LoVo (cell line): ENCODE measurements at regions not wholly inside any gene's neighbourhood (a gene's known extent, or its start where the extent isn't known, plus 50 kb on each side); places are given as distances from the start of the nearest gene placed in this dataset.

Experiments used
- DNase-seq: peaks from one replicate; pipeline ENCODE4 v3.0.0-alpha.2; 2016; ENCODE audit warnings: low spot score

DNA sequence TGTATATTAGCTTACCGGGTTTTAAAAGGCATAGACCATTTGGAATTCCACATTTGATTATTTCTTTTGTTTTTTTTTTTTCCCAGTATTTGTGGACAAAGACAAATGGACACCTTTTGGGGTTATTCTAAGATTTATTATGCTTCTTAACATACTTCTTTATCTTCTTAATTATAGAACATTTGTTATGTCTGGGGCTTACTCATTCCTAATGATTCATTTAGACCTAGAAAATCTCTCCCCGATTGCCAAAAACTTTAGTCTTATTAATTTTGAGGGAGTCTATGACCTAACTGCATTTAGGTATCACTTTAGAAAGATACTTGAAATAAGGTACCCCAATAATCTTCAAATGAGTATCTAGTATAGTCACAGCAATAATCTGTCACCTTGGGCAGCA is 170.7 kb upstream of the PREP start:
- DNase-seq: no peak

DNA sequence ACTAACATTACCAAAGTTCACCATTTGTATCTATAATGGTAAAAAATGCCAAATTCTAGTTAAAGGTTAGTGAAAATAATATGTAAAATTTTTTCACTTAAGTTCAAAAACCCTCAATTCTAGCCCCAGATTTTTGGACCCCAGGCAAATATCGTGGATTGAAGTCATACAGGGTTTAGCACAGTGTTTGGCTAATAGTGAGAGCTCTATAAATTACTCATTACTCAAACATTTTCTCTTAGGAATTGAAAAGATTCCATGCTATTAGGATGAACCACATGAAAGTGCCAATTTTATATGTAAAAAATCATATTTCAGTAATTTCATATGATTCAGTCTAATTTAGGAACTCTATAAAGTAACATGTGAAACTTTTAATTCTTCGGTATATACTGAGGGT is 170.3 kb upstream of the PREP start:
- no peak for DNase-seq

DNA sequence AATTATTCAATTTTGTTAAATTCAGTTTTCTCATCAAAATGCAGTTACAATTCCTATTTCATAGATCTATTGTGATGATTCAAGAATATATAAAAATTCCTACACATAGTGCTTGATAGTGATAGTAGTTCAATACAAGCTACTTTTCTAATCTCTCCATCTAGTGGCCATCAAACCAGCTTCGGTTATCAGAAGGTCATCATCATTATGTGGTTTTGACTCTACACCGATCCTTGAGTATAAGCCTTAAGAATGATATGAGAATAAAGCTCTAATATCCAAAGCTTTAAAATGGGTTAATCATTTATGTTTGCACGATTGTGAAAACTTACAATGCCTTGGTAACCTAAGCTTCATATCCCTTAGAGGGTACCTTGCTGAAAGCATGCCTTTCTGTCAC is 167.5 kb upstream of the PREP start:
- DNase-seq: no peak

DNA sequence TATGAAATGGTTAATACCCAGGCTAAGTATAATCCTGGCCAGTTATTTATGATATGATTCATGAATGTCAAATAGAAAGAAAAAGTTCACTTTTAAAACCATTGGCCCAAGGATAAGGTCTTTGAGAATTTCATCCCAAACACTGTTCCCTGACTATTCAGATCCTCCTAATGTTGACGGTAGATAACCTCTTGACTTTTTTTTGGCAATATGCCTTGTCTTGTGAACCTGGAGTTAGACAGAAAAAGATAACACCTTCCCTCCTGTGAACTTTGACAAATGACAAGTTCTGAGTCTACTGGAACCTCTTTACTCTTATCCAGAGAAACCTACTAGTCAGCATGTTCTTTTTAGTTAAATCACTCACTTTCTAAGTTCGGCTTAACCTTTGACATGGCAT is 166.8 kb upstream of the PREP start:
- DNase-seq: peak; percentile 71

DNA sequence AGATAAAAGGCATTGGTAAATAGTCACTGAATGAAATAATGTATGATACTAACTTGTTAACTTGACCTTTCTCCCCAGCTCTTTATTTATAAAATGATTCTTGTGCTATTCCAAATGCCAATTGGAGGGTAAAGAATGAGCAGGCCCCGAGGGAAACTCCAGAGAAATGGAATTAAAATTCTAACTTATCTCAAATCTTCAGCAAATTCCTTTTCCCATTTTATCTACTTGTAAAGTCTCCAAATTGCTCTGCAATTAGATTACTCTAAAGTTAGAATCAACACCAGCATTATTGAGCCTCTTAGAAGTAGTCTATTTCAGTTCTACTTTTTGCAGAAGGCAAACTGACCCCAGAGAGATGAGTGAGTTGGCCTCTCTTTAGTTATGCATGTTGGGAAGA is 165.9 kb upstream of the PREP start:
- DNase-seq: no peak

DNA sequence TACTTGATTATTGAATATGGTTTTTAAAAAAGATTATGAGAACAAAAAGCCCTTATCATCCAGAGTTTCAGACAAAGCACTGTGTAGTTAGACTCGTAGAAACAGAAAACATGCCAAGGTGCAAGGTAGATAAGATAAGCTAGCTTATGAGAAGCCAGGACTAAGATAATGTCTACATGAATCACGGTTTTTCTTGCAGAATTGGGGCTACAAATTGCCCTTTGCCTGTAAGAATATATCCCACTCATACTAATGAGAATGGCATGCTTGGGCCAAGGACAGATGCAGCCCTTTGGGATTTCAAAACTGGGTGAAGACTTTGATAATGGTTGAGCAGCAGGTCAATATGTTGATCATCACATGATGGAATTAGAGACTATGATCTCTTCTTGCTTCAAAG is 165.3 kb upstream of the PREP start:
- DNase-seq: no peak

DNA sequence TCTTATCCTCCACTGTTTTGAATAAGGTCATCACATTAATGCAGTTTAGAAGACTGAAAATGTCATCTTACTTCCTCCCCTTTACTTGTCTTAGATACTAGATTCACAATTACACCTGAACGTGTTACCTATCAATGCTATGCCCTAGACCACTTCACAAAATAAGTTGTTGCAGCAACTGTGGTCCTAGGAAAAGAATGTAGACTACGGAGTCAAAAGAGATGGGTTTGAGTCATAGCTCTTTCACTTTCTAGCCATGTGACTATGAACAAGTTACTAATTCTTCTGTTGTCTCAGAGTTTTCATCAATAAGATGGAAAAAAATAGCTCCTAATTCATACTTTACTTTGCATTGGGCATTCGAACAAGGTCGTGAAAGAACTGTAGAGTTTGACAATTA is 164.3 kb upstream of the PREP start:
- DNase-seq: no peak

DNA sequence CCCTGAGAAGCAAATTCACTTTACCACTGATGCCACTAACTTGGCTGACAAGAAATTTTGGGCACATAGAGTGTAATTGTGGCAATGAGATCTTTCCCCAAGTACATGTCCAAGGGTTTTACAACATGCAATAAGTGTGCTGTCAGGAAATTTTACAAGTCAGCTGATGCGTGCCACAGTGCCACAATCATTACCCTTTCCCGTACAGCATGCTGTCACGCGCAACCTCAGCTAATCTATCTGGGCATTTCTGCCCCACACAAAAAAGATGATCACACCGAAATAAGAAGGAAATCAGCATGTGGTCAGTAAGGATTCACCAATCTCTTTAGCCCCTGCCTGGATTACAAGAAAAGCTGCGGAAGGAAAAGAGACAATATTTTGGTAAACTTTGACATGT is 163.6 kb upstream of the PREP start:
- no peak for DNase-seq

DNA sequence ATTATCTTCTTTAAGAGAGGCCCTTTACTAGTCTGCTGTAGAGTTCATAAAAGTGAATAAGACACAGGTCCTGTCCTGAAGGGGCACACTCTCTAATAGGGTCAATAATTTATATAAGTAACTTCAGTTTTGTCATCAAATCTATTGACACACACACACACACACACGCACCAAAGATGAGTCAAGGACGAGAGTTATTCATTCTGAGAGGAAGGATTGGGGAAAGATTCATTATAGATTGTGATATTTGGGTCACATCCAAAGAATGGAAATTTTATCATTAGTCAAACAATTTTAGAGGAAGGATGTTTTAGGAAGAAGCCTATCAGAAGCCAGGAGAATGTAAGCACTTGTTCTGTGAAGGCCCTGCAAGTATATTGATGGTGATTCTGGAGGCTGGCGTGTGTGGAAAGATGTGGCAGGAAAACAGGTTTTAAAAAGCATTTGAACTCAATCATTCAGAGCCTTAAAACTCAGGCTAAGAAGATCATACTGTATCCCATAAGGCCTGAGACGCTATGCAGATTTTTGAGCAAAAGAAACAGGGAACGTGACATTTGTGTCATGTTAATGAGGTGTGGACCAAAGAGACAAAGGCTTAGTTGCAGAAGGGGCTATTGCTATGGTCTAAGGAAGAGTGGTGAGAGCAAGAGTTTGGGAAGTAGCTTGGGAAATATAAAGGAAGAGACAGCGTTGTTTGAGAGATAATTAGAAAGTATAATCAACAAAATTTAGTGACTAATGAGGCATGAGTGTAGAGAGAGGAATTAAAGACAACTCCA is 161.4 kb upstream of the PREP start:
- no peak for DNase-seq

DNA sequence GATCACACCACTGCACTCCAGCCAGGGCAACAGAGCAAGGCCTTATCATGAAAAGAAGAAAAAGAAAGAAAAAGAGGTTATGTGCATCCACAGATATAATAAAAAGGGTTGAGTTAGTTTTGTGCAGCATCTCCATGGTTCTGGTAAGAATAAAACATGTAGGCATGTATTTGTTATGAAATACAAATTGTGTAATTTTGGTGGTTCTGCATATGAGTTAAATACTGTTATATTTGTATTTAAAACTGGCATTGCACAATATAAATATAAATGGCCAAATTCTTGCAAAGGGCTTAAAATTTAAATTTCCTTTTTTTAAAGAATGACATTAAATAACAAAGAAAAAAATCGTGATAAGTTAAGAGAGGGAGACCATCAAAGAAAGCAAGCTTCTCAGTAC is 159.1 kb upstream of the PREP start:
- no peak for DNase-seq

DNA sequence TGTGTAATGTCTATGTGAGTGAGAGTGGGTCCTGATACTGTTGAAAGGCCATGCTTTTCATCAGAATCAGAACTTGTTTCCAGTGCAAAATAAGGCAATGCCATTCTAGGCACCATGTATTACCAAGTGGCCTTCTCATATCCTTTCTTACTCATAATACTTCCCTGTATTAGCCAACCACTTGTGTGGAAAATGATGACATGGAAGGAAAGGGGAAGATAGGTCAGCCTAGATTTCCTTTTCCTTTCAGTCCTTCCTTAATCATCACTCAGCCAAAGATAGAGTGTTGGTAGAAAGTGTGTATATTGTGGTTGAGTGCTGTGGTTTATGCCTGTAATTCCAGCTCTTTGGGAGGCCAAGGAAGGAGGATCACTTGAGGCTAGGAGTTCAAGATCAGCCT is 158.6 kb upstream of the PREP start:
- DNase-seq: no peak

DNA sequence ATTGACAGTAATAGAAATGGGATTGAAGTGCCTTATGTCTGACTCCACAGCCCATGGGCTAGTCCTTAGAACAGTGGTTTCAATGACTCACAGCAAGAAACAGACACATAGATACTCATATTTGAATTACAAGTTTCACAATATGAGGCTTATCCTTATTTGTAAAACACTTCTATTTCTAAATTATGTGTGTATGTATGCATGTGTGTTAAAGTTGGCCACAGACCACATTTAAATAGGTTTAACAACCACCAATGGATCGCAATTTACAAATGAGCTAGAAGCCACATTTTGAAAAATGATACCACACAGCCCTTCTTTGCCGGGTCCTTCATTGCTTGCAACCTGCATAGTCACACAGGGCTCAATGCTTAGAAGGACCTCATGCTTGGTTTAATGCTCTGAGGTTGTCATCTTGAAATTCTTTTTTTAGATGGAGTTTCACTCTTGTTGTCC is 157.8 kb upstream of the PREP start:
- DNase-seq: no peak

DNA sequence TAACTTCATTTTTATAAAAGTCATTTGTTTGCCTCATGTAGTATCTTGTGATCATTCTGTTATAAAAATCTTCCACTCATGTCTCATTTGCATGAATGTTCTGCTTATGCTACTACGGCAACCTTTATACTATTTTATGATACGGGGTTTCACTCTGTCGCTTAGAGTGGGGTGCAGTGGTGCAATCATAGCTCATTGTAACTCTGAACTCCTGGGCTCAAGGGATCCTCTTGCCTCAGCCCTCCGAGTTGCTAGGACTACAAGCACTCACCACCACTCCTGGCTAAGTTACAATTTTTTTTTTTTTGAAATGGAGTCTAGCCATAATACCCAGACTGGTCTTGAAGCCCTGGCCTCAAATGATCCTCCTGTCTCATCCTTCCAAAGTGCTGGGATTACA is 154.4 kb upstream of the PREP start:
- DNase-seq: no peak

DNA sequence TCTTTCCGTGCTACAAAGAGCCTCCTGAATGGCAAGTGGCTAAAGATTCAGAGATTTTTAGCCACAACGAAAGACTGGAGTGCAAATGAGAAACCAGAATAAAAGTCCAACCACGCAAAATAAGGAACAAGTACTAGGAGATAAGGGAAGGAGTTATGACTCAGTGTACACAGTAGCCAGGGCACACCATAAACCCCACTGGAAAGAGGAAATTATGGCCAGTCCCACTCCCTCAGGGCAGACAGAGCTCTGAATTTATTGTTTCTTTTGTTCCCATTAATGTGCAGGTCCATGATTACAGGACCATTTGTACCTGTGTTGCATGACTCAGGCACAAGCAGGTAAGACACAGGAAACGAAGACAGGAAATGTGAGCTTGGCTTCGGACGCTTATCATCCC is 150.3 kb upstream of the PREP start:
- DNase-seq: peak; percentile 85

DNA sequence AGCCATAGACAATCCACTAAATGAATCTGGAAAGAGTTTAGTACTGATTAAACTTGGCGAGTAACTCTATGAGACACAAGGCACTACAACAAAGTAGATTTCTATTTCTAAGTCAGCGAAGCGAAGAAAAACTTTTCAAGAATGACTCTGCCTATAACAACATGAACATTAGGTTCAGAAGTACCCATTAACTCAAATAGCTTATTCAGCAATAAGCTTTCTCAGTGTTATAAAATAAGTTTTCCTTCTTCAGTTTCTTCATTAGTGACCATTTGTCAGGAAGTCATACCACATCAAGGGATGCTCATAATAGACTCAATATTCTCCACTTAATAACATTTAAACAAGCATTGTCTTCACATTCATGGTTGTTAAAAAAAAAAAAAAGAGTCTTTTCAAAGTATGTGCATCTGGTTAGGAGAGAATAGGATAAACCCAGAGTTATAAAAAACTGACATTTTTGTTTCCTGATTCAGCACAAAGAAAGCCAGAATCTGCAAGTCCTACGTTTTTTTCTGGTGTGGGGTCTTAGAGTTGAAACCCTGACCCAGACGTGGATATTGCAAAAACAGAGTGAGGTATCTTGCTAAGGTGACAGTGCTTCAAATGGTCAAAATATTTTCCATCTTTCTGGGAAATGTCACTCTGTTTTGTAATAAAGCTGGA is 148.2 kb upstream of the PREP start:
- no peak for DNase-seq

DNA sequence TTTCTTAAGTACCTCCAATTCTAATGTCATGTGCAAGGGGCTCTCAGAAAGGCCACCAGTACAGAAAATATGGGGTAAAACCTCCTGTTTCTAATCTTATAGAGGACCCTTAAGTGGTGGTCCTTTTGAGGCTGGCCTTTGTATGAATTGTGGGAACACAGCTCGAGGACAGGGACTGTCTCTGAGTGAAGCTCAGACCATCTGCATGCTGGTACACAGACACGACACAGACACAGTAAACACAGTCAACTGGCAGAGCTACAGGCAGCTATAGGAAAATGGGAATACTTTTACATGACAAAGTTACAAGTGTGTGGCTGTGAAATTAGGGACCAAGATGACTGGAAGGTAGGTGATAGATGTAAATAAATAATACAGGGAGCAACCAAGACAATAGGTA is 143.9 kb upstream of the PREP start:
- DNase-seq: no peak

DNA sequence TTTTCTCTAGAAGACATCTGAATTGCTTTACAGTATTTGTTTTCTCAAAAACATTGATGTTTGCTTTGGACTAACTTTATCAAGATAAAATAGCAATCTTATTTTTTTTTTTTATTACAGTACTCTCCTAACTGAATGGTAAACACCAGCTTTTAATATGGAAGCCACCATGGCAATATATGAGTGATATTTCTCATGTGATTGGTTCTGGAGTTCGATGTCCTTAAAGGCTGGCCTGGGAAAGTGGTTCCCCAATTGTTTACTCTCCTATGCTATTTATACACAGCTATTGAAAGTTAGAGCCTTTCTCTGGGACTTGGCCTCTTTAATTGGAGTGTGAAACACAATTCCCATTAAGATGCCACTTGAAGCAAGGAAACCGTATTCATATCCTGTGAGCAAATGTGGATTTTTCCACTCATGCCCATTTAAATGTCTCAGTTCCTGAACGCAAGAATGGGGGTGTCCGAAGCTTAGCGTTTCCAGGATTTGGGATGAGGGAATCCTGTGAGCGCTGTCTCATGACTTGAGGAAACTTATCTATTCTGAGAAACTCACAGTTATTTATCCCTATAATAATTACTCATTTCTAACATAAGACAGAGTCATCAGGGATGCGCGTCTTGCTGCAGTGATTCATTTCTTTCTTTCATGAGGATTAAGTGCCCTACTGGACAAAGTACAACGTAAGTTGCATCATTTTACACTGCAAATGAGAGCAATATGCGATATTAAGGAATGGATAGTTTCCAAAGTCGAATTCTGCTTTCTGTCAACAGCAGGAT is 143.3 kb upstream of the PREP start:
- no peak for DNase-seq

DNA sequence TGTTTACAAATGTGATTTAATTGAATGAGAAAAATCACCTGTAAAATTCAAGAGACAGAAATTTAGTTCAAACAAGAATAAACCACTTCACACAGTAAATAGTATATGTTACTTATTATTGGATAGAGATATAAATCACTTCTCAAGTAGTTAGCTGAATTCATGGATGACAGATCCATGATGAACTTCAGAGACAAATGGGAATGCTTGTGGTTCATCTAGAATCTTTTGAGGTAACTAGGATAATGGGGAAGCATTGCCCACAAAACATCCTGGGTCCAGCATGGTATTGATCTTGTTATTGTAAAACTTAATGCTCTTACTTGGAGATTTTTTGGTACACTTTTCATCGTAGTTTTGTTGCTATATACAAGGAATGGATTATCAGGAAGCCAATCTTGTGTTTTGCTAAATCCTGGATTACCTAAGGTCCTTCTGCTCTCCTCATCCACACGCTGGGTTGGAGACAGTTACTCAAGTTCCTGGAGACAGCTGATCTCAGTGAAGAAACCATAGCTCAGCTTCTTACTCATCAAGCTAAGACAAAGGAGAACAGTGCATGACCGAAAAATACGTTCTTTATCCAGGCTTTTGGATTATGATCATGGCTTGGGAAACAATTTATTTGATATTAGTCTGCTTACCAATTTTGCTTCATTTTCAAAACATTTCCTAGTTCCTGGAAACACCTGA is 142.5 kb upstream of the PREP start:
- DNase-seq: no peak

DNA sequence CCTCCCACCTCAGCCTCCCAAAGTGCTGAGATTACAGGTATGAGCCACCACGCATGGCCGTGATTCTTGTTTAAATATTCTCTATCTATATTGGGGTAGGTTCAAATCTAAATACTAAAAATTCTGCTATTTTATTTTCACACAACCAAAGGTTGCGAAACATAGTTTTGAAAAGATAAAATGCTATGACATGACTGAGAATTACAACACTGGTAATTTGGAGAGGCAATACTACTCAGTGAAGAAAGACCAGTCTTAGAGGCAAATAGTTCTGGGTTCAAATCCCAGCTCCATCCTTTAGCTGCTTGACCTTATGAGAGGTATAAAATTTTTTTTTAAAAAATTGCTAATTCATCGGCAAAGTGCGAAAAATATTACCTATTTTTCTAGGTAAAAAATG is 137.0 kb upstream of the PREP start:
- DNase-seq: no peak

DNA sequence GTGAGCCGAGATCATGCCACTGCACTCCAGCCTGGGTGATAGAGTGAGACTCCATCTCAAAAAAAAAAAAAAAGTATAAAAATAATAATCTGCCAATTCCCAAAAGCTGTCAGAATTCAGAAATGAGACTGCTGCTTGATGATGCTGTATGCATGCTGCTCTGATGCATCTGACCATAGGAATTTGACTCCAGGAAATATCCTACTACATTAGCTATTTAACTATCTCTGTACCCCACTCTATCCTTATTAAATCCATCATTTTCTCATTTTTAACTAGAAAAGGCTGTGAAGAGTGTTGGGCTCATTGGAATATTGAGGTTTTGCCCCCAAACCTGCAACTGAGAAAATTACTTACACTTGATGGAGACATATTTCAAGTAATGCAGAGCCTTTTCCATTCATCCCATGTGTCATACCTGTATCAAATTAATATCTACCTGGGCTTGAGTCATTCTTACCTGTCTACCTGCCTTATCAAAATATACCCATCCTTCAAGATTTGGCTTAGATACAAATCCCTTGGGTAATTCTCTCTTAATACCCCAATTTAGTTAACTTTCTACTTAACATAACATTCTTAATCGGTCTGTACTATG is 135.2 kb upstream of the PREP start:
- DNase-seq: no peak

DNA sequence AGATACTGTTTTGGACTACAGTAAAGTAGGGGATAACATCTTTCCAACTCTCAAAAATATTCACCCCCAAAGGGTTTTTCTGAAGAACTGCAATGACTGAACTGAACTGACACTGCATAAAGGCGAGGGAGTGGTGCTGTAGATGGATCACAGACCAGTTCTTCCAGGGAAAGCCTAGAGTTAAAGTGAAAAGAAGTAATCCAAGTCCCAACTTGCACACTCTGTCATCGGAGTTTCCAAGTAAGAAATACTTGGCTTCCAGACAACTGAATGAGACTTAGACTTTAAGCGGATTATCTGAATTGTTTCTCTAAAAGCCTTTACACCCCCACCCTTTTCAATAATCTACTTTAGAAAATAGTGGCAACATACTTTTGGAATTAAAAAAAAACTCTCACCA is 134.1 kb upstream of the PREP start:
- no peak for DNase-seq

DNA sequence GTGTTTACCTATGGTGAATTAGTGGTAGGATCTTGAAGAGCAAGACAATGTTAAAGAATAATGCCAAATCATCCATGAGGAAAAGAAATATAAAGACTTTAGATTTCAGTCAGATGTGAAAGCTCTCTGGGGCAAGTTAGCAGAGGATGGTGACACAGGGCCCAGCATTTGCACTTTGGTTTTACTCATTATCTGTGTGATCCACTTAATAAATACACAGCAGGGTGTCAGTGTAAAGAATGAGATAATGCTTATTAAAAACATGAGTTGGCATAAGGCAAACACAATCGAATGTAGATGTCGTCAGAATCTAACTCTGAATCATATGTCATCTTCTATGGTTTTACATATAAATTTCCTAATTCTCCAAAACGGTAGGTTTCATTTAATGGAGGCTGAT is 130.4 kb upstream of the PREP start:
- DNase-seq: no peak
